GM12878 (cell line): ENCODE measurements at regions not wholly inside any gene's neighbourhood (a gene's known extent, or its start where the extent isn't known, plus 50 kb on each side); places are given as distances from the start of the nearest gene placed in this dataset.

ENCODE experiments used
- CUX1 ChIP-seq: IDR thresholded peaks from 2 replicates; pipeline ENCODE4 v1.6.1; 2012; ENCODE audit warnings: improper control_type of control experiment, low read depth, low read length; ENCODE audit not compliant: insufficient replicate concordance
- FOS ChIP-seq: IDR thresholded peaks from 3 replicates; pipeline ENCODE4 v1.6.1; 2011; ENCODE audit warnings: borderline replicate concordance; ENCODE audit not compliant: insufficient read length; ENCODE audit errors: extremely low read depth
- MLLT1 ChIP-seq: fragments of 450-650 bp; IDR thresholded peaks from 2 replicates; pipeline ENCODE4 v1.6.1; 2016; ENCODE audit warnings: mild to moderate bottlenecking
- RAD51 ChIP-seq: fragments of 450-650 bp; IDR thresholded peaks from 2 replicates; pipeline ENCODE4 v1.6.1; 2016; ENCODE audit warnings: moderate library complexity, mild to moderate bottlenecking, inconsistent platforms
- RELA ChIP-seq: fragments of 450-650 bp; IDR thresholded peaks from 2 replicates; pipeline ENCODE4 v1.8.0; 2014; ENCODE audit warnings: borderline replicate concordance; ENCODE audit not compliant: partially characterized antibody
- TAF1 ChIP-seq: IDR thresholded peaks from 2 replicates; pipeline ENCODE4 v1.6.1; 2011; ENCODE audit warnings: mild to moderate bottlenecking, low read depth, low read length, borderline replicate concordance
- TCF7 ChIP-seq: IDR thresholded peaks from 2 replicates; pipeline ENCODE4 v1.6.1; 2014; ENCODE audit warnings: antibody characterized with exemption, borderline replicate concordance

DNA sequence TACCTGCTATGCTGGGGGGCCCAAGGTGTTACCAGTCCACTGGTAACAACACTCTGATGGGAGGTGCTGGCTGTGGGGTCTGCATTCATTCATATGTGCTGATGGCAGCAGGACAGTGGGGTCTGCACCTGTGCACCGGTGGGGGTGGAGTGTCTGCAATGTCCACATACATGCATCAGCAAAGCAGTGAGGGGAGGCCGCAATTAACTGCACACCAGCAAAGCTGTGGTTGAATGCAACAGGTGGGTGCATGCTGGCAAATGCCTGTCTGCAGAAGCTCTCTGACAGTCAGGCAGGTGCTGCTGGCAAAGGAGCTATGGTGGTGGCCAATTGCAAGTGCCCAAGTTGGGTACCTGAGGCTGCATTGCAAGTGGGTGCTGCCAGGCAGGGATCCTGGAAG, 426.5 kb upstream of the FMR1 start (continued):
- TF ChIP-seq RAD51 (no peak), TAF1 (no peak), MLLT1 (no peak), RELA (no peak), CUX1 (no peak), TCF7 (no peak), FOS (no peak)
